ENCODE measurements at regions not wholly inside any gene's neighbourhood (a gene's known extent, or its start where the extent isn't known, plus 50 kb on each side); places are given as distances from the start of the nearest gene placed in this dataset.
"Not testable (repeated sequence)": the region's sequence is repeated elsewhere in the genome, so short reads cannot be mapped to it uniquely, and the experiment has no call there.

GRCh38 chr4:175330652-175331051 is 412.5 kb downstream of the ADAM29 start:
- H3K36me3 Mint-ChIP-seq: no peaks in the 10 kb centered on the region
- no peaks in the 10 kb centered on the region for H3K27me3 Mint-ChIP-seq (ENCODE audit: low read depth in 2 of 2)
- no peaks in the 10 kb centered on the region for H3K4me1 ChIP-seq (ENCODE audit: control insufficient read depth, insufficient read depth, low read length)
- H3K27me3 ChIP-seq (ENCODE audit: control insufficient read depth, insufficient read depth, low read length): no peaks in the 10 kb centered on the region
- H3K36me3 ChIP-seq (ENCODE audit: control insufficient read depth, insufficient read depth, low read length): no peaks in the 10 kb centered on the region
- no peak overlapping the region for H3K27ac ChIP-seq (ENCODE audit: low read length)
- TF ChIP-seq, protein P1, sequence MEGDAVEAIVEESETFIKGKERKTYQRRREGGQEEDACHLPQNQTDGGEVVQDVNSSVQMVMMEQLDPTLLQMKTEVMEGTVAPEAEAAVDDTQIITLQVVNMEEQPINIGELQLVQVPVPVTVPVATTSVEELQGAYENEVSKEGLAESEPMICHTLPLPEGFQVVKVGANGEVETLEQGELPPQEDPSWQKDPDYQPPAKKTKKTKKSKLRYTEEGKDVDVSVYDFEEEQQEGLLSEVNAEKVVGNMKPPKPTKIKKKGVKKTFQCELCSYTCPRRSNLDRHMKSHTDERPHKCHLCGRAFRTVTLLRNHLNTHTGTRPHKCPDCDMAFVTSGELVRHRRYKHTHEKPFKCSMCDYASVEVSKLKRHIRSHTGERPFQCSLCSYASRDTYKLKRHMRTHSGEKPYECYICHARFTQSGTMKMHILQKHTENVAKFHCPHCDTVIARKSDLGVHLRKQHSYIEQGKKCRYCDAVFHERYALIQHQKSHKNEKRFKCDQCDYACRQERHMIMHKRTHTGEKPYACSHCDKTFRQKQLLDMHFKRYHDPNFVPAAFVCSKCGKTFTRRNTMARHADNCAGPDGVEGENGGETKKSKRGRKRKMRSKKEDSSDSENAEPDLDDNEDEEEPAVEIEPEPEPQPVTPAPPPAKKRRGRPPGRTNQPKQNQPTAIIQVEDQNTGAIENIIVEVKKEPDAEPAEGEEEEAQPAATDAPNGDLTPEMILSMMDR (IDR thresholded peaks at IDR 0.05): no peak
- intact Hi-C loops (cut with micrococcal nuclease): no loop called here
- 66% methylated on average over 2 of the region's 2 CpGs for WGBS (ENCODE audit: insufficient coverage)
- no peaks in the 10 kb centered on the region for H3K4me1 Mint-ChIP-seq
- no peak overlapping the region for H3K4me3 Mint-ChIP-seq
- H3K9me3 Mint-ChIP-seq: peaks cover 17 to 19% of the 10 kb centered on the region in 2 donors
- DNase-seq (no peak), ATAC-seq (no peak)
- no peaks in the 10 kb centered on the region for H3K9me3 ChIP-seq (ENCODE audit: control insufficient read depth, insufficient read depth, low read length)
- H3K4me3 ChIP-seq (ENCODE audit: low read length): no peak overlapping the region
- no peak overlapping the region for H3K27ac Mint-ChIP-seq

- no peaks in the 10 kb centered on the region for H3K4me1 Mint-ChIP-seq
- Histone ChIP-seq H3K4me1 (ENCODE audit: control insufficient read depth, insufficient read depth, low read length) (no peaks in the 10 kb centered on the region), H3K4me3 (ENCODE audit: low read length) (no peak overlapping the region), H3K27me3 (ENCODE audit: control insufficient read depth, insufficient read depth, low read length) (no peaks in the 10 kb centered on the region), H3K9me3 (ENCODE audit: control insufficient read depth, insufficient read depth, low read length) (no peaks in the 10 kb centered on the region), H3K36me3 (ENCODE audit: control insufficient read depth, insufficient read depth, low read length) (no peaks in the 10 kb centered on the region), H3K27ac (ENCODE audit: low read length) (no peak overlapping the region)
- DNase-seq: no peak
- intact Hi-C loops (cut with micrococcal nuclease): no loop called here
- H3K27ac Mint-ChIP-seq: no peak overlapping the region
- ATAC-seq: no peak
- TF ChIP-seq, protein P1 (IDR thresholded peaks at IDR 0.05): no peak
- no peak overlapping the region for H3K4me3 Mint-ChIP-seq
- no peaks in the 10 kb centered on the region for H3K27me3 Mint-ChIP-seq (ENCODE audit: low read depth in 2 of 2)
- peaks cover 9 to 13% of the 10 kb centered on the region in 2 donors for H3K9me3 Mint-ChIP-seq
- no peaks in the 10 kb centered on the region for H3K36me3 Mint-ChIP-seq
Measured at GRCh38 chr4:175335331-175335730, 417.2 kb downstream of the ADAM29 start.

DNA sequence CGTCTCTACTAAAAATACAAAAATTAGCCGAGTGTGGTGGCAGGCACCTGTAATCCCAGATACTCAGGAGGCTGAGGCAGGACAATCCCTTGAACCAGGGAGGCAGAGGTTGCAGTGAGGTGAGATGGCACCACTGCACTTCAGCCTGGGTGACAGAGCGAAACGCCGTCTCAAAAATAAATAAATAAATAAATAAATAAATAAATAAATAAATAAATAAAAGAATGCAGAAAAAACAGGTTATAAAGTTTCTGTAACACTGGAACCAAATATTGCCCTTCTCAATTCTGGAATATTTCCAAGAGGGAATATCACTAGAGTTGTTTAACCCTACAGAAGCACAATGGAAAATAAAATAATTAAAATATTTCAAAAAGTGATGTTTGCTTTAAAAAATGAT is 418.4 kb downstream of the ADAM29 start:
- not testable (repeated sequence) for H3K27ac Mint-ChIP-seq, H3K4me3 Mint-ChIP-seq

DNA sequence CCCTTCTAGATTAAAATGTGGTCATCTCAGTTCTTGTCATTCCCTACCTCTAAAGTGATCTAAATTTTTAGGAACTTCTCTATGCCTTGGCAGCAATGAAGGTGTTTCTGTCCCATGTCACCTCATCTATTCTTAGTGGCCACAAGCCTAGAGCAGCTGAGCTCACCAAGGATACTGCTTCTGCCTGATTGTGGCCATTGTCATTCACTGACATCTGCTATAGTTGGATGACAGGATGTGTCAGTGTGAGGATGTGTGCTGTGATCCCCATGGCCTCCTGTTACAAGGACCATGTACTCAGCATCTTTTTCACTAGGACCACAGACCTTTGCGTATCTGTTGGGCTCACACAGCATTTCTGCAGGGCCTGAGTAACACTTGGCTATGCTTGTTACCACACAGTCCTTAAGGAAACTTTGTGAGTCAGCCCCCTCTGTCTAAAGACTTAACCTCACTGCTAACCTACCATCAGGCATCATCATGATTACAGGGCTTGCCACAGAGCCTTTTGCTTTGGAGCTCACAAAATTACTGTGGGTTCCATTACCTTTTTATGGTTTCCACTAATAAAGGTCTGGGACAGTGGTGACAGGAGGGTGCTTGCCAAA is 421.0 kb downstream of the ADAM29 start:
- Mint-ChIP-seq H3K4me3 (no peak overlapping the region), H3K27ac (no peak overlapping the region), H3K4me1 (no peaks in the 10 kb centered on the region), H3K9me3 (peaks cover 8 to 15% of the 10 kb centered on the region in 2 donors), H3K27me3 (ENCODE audit: low read depth in 2 of 2) (no peaks in the 10 kb centered on the region), H3K36me3 (peaks cover 12% of the 10 kb centered on the region)
- no peaks in the 10 kb centered on the region for H3K4me1 ChIP-seq (ENCODE audit: control insufficient read depth, insufficient read depth, low read length)
- H3K27me3 ChIP-seq (ENCODE audit: control insufficient read depth, insufficient read depth, low read length): no peaks in the 10 kb centered on the region
- no peak overlapping the region for H3K4me3 ChIP-seq (ENCODE audit: low read length)
- DNase-seq (no peak), ATAC-seq (no peak)
- H3K27ac ChIP-seq (ENCODE audit: low read length): no peak overlapping the region
- 88% methylated on average over 1 of the region's 1 CpG for WGBS (ENCODE audit: insufficient coverage)
- TF ChIP-seq, protein P1 (IDR thresholded peaks at IDR 0.05): no peak
- no peaks in the 10 kb centered on the region for H3K36me3 ChIP-seq (ENCODE audit: control insufficient read depth, insufficient read depth, low read length)
- intact Hi-C loops (cut with micrococcal nuclease): no loop called here
- peaks cover 2% of the 10 kb centered on the region for H3K9me3 ChIP-seq (ENCODE audit: control insufficient read depth, insufficient read depth, low read length)

More for the DNA sequence above, 418.4 kb downstream of the ADAM29 start:
- H3K4me1 Mint-ChIP-seq; H3K27me3 Mint-ChIP-seq (ENCODE audit: low read depth in 2 of 2); H3K36me3 Mint-ChIP-seq; H3K4me3 ChIP-seq (ENCODE audit: low read length); intact Hi-C loops (cut with micrococcal nuclease); H3K27ac ChIP-seq (ENCODE audit: low read length); H3K27me3 ChIP-seq (ENCODE audit: control insufficient read depth, insufficient read depth, low read length); H3K4me1 ChIP-seq (ENCODE audit: control insufficient read depth, insufficient read depth, low read length); H3K36me3 ChIP-seq (ENCODE audit: control insufficient read depth, insufficient read depth, low read length); DNase-seq; H3K9me3 ChIP-seq (ENCODE audit: control insufficient read depth, insufficient read depth, low read length); ATAC-seq: not testable (repeated sequence)
- 91% methylated on average over 2 of the region's 5 CpGs for WGBS (ENCODE audit: insufficient coverage)
- peaks cover 5 to 12% of the 10 kb centered on the region in 2 donors for H3K9me3 Mint-ChIP-seq

All from natural killer cell (primary cell).